Astrocyte of the cerebellum (primary cell): ENCODE measurements at regions not wholly inside any gene's neighbourhood (a gene's known extent, or its start where the extent isn't known, plus 50 kb on each side); places are given as distances from the start of the nearest gene placed in this dataset.

ENCODE experiments used
- DNase-seq: peaks from one replicate; pipeline ENCODE4 v3.0.0-alpha.2; 2011; ENCODE audit warnings: low read depth
- H3K4me3 ChIP-seq: 2 replicates; pipeline ENCODE4 v1.5.1; 2011; ENCODE audit warnings: mild to moderate bottlenecking, low read depth, low read length, moderate library complexity
- in situ Hi-C: cut with HindIII; loops from 2 replicates; pipeline ENCODE4 v1.10.0; 2017; ENCODE audit warnings: low sequenced_read_pairs
- TF ChIP-seq, protein P1 (sequence below): IDR thresholded peaks from 2 replicates; pipeline ENCODE4 v1.5.1; 2012; ENCODE audit warnings: low read length, low read depth, moderate library complexity, mild to moderate bottlenecking; ENCODE audit errors: missing control alignments

DNA sequence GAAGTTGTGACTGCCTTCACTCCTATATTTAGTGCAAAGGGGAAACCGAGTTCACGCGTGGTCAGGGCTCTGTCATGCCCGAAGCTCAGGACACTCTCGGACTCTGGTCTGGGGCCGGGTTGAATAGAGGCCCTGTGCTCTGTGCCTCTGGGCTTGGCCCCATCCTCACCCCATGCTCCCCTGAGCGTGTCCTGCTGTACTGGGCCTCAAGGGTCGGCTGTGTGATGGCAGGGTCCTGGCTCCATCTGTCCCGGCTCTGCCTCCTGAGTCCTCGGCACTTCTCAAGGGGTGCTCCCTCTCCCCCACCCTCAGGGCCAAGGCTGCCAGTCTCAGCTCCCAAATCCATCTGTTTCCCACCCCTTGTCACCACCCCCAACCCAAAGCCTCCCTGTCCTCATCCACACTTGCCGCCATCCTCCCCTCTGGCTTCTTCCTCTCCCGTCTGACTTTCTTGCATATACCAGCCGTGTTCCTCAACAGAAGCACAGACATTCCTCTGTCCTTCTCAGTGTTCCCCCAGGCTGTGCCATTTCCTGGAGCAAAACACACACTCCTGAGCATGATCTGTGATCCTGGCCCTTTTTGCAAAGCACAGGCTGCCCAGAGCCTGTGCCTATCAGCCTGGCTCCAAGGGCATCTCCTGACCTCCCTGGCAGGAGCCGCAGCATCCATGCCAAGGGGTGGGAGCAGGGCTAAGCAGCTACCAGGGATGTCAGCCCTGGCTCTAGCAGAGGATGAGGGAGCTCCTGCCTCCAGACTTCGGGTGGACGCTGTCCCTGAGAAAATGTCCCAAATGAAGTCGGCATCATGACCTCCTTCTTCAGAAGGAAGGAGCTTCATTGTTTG is 64.2 kb upstream of the OTOS start:
- TF ChIP-seq, protein P1, sequence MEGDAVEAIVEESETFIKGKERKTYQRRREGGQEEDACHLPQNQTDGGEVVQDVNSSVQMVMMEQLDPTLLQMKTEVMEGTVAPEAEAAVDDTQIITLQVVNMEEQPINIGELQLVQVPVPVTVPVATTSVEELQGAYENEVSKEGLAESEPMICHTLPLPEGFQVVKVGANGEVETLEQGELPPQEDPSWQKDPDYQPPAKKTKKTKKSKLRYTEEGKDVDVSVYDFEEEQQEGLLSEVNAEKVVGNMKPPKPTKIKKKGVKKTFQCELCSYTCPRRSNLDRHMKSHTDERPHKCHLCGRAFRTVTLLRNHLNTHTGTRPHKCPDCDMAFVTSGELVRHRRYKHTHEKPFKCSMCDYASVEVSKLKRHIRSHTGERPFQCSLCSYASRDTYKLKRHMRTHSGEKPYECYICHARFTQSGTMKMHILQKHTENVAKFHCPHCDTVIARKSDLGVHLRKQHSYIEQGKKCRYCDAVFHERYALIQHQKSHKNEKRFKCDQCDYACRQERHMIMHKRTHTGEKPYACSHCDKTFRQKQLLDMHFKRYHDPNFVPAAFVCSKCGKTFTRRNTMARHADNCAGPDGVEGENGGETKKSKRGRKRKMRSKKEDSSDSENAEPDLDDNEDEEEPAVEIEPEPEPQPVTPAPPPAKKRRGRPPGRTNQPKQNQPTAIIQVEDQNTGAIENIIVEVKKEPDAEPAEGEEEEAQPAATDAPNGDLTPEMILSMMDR: no peak
- DNase-seq: no peak
- in situ Hi-C loops: no loop called here
- H3K4me3 ChIP-seq: no peak overlapping the region

DNA sequence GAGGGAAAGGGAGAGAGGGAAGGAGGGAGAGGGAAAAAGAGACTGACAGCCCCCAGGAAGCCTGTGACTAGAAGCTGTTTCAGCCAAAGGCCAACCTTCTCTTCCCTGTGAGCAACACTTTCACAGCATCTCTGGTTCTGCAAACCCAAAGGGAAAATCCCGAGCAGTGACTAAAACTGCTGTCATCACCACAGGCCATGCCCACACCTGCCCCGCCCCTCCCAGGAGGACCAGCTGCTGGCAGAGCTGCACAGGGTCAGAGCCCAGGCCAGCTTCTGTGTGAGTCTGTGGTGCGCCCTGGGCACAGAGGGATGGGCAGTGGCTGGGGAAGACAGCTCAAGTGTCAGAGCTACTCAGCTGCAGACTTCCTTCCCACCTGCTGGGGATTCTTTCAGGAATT is 64.9 kb upstream of the OTOS start:
- no peak for DNase-seq
- TF ChIP-seq, protein P1: no peak
- no peak overlapping the region for H3K4me3 ChIP-seq
- in situ Hi-C loops: no loop called here

DNA sequence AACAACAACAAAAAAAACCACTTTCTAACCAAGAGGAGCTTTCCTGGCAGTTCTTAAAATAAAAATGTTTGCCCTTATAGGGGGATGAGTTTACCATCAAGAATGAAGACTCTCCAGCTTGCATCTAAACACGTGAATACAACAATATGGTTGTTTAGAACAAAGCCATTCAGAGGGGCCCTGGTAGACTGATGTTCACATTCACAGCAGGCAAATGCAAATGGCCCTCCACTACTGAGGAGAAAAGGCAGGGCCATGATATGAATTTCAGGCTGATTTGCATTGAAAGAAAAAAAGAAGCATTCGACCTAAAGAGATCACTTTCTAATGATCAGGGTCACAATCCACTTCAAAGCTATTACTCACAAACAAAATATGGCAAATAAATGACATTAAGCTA is 65.3 kb upstream of the OTOS start:
- DNase-seq: no peak
- TF ChIP-seq, protein P1: no peak
- no peak overlapping the region for H3K4me3 ChIP-seq
- in situ Hi-C loops: no loop called here

DNA sequence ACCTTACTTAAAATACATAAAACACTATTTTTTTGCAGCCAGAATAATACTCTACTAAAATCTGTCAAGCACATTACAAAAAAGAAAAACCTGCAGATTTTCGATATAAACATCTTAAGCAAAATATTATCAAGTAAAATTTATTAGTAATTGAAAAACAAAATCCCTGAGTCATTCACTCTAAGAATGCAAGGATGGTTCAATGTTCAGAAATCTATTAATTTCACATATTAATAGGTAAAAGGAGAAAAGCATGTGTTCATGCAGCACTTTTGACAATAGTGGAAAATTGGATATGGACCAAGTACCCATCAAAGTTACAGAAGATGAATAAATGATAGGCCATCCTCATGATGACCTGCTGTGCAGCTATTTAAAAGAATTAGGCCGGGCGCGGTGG is 66.2 kb upstream of the OTOS start:
- no peak for DNase-seq
- TF ChIP-seq, protein P1: no peak
- no peak overlapping the region for H3K4me3 ChIP-seq
- in situ Hi-C loops: no loop called here

DNA sequence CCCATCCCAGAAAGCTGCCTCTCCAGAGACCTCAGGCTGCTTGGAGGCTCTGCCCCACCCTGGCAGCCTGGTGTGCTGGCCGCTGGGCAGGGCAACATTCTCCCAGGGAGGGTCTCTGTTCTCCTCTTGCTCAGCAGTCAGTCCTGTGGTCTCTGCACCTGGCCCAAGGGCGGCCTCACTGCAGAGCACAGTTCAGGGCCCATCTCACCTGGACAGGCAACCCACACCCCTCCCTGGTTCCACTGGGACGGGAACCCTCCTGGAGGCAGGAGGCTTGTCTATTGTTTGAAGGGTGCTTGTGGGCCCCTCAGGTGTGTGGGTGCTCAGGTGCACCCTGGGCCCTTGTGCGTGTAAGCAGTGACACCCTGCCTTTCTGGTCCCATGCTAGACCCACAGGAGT is 67.2 kb upstream of the OTOS start:
- no peak overlapping the region for H3K4me3 ChIP-seq
- in situ Hi-C loops: no loop called here
- TF ChIP-seq, protein P1: no peak
- DNase-seq: no peak

DNA sequence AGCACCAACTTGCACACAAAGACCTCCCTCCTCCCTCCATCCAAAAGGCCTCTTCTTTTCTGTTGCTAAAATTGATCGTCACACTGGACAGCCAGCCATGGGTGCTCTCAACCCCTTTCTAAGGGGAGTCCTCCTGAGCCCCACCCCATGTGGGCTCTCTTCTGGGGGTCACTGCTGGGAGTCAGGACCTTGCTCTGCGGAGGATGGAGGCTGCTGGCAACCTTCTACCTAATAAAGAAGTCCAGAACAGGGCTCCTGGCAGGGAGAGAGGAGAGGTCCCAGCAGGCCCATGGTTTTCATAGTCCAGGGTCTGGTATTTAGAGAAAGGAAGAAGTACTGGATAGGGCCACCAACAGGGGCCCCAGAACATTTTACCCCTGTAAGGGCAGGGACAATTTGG is 67.6 kb upstream of the OTOS start:
- H3K4me3 ChIP-seq: no peak overlapping the region
- in situ Hi-C loops: no loop called here
- TF ChIP-seq, protein P1: no peak
- no peak for DNase-seq
